NCI-H1436 treated with DMSO at 0.1 percent for 48 hours (cell line): ENCODE measurements at regions not wholly inside any gene's neighbourhood (a gene's known extent, or its start where the extent isn't known, plus 50 kb on each side); places are given as distances from the start of the nearest gene placed in this dataset.
"Not testable (repeated sequence)": the region's sequence is repeated elsewhere in the genome, so short reads cannot be mapped to it uniquely, and the experiment has no call there.

Source experiments
- DNase-seq: peaks from one replicate; lab custom pipeline; 2025; lab: John Stamatoyannopoulos, UW

DNA sequence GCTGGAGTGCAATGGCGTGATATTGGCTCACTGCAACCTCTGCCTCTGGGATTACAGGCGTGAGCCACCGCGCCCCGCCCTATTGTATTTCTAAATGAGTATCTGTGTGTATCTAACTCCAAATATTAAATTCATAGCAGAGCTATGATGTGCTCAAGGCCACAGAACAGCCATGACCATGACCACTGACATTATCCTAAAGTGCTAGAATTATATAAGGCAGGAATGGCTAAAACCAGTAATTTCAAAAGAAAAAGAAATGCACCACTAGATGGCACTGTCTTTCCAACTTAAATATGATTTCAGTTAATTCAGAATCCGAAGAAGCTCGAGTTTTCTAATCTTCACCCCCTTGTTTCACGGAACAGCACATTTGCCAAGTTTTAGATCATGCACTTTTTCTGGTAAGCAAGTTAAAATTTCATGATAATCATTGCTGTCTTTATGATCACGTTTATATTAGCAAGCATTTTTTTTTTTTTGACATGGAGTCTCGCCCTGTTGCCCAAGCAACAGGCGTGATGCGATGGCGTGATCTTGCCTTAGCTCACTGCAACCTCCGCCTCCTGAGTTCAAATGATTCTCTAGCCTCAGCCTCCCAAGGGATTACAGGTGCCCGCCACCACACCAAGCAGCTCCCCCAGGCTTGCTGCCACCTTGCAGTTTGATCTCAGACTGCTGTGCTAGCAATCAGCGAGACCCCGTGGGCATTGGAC is 65.3 kb downstream of the OR13A1 start:
- DNase-seq = peak; percentile 12

DNA sequence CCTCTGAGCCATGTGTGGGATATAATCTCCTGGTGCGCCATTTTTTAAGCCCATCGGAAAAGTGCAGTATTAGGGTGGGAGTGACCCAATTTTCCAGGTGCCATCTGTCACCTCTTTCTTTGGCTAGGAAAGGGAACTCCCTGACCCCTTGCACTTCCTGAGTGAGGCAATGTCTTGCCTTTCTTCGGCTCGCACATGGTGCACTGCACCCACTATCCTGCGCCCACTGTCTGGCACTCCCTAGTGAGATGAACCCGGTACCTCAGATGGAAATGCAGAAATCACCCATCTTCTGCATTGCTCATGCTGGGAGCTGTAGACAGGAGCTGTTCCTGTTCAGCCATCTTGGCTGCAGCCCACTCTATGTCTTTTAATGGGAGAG is 64.7 kb downstream of the OR13A1 start:
- DNase-seq = not testable (repeated sequence)
